SKM-1 (cell line): ENCODE measurements at regions not wholly inside any gene's neighbourhood (a gene's known extent, or its start where the extent isn't known, plus 50 kb on each side); places are given as distances from the start of the nearest gene placed in this dataset.
"Not testable (repeated sequence)": the region's sequence is repeated elsewhere in the genome, so short reads cannot be mapped to it uniquely, and the experiment has no call there.

Experiments used
- DNase-seq: peaks from one replicate; lab custom pipeline; 2025; ENCODE audit not compliant: unreplicated experiment; lab: John Stamatoyannopoulos, UW

DNA sequence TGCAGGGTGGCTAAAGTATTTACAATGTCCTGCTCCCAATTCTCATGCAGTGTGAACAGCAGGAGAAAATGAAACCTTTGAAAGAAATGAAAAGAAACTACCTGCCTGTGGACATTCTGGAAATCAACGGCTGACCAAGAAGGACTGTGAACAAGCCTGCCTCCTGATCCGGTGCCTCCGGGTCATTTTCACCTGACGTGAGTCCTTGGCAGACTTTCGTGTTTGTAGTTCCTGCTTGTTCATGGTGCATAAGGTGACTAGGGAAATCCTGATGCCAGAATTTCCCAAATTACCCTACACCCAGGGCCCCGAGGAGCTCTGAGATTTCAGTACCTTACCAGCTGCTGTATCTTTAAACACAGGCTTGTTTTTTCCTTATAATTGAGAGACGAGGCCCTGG, 317.5 kb downstream of the TLE1 start:
- DNase-seq, result no peak

GRCh38 chr9:81370650-81371049, 318.7 kb downstream of the TLE1 start:
- no peak for DNase-seq

GRCh38 chr9:81370096-81370495, 319.3 kb downstream of the TLE1 start:
- no peak for DNase-seq

DNA sequence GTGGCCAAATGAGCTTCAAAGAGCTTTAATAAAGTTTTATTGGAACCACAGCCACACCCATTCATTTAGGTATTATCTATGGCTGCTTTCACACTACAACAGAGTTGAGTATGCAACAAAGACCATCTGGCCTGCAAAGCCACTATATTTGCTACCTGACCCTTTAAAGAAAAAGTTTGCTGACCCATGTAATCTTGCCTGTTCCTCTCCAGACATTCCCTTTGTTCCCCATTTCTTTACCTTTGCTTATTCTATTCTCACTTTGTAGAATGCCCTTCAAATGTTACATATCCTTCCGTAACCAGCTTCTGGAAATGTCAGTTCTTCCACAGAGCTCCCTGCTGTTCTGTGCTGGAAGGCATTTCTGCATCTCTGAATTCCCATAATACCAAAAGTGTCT, 320.2 kb downstream of the TLE1 start:
- DNase-seq, result no peak

GRCh38 chr9:81363916-81364480, 325.3 kb downstream of the TLE1 start:
- DNase-seq, result no peak

GRCh38 chr9:81361296-81361695, 328.1 kb downstream of the TLE1 start:
- DNase-seq, result no peak

DNA sequence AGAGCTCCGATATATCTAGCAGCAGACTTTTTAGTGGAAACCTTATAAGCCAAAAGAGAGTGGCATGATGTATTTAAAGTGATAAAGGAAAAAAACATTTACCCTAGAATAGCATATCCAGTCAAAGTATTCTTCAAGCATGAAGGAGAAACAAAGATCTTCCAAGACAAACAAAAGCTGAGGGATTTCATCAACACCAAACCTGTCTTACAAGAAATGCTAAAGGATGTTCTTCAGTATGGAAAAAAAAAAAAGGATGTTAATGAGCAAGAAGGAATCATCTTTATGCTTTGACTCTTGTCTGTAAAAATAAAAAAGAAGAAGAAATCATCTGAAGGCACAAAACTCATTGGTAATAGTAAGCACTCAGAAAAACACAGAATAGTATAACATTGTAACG, 338.2 kb downstream of the TLE1 start:
- DNase-seq, result no peak

GRCh38 chr9:81344366-81344765, 345.0 kb downstream of the TLE1 start:
- no peak for DNase-seq

GRCh38 chr9:81335879-81336421, 353.4 kb downstream of the TLE1 start:
- DNase-seq, result no peak

DNA sequence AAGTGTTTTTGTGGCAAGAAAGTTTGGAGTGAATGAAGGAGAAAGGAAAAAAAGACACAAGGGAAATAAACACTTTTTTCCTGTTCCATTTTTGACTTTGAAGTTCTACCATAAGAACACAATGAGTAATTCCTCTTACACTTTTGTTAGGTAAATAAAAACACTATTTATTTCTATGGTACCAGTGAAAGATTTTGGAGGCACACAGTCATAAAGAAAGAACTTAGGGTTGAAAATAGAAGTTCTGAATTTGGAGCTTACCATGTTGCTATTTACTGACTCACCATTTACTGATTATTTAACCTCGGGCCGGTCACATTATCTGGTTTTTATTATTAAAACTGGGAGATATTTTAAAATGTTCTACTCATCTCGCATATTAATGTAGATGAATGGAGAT, 367.8 kb downstream of the TLE1 start:
- no peak for DNase-seq

GRCh38 chr9:81320909-81321482, 368.4 kb downstream of the TLE1 start:
- no peak for DNase-seq

- no peak for DNase-seq
Measured at GRCh38 chr9:81318571-81318970, 370.8 kb downstream of the TLE1 start.

DNA sequence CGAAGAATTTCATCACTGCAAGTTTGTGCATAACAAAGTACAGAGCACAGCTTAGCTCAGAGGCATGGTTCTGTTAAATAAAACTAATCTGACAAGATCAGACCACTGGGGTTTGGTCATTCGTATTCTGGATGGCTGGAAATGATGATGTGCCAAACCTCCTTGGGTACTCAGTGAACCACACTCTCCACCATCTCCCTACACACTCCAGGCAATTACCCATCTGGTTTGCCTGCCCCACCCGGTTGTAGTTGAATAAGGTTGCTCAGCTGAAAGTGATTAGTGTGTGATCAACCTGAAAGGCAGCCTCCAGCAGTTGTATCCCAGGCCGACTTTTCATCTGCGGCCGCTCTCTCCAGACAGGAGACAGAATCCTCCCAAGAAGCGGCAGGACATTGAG, 371.4 kb downstream of the TLE1 start:
- no peak for DNase-seq

- no peak for DNase-seq
Measured at GRCh38 chr9:81317223-81317622, 372.1 kb downstream of the TLE1 start.

GRCh38 chr9:81314490-81314889, 374.9 kb downstream of the TLE1 start:
- no peak for DNase-seq

- no peak for DNase-seq
Measured at GRCh38 chr9:81313877-81314276, 375.5 kb downstream of the TLE1 start.

- no peak for DNase-seq
Measured at GRCh38 chr9:81312346-81312745, 377.0 kb downstream of the TLE1 start.

- DNase-seq, result no peak
Measured at GRCh38 chr9:81308404-81308803, 380.9 kb downstream of the TLE1 start.

DNA sequence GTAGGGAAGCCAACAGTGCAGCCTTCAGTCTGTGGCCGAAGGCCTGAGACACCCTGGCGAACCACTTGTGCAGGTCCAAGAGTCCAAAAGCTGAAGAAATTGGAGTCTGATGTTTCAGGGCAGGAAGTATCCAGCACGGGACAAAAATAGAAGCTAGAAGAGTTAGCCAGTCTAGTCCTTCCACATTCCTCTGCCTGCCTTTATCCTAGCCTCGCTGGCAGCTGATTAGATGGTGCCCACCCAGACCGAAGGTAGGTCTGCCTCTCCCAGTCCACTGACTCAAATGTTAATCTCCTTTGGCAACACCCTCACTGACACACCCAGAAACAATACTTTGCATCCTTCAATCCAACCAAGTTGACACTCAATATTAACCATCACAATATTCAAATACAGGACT, 381.6 kb downstream of the TLE1 start:
- DNase-seq, result not testable (repeated sequence)

DNA sequence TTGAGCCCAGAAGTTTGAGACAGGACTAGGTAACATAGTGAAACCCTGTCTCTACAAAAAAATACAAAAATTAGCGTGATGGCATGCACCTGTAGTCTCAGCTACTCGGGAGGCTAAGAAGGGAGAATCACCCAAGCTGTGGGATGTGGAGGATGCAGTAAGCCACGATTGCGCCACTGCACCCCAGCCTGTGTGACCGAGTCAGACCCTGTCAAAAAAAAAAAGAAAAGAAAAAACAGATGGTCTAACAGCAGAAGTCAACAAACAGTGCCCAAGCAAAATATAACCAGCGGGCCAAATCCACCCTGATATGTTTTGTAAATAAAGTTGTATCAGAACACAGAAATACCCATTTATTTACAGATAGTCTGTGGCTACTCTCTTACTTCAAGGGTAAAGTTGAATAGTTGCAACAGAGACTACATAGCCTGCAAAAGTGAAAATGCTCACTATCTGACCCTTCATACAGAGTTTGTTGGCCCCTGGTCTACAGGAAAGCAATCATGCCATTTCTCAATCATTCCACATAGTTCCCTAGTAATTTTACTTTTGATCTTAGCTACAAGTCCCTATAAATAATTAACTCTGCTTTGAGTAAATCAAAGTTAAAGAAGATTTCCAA, 383.7 kb downstream of the TLE1 start:
- DNase-seq, result no peak

- DNase-seq, result no peak
Measured at GRCh38 chr9:81303658-81304057, 385.7 kb downstream of the TLE1 start.

DNA sequence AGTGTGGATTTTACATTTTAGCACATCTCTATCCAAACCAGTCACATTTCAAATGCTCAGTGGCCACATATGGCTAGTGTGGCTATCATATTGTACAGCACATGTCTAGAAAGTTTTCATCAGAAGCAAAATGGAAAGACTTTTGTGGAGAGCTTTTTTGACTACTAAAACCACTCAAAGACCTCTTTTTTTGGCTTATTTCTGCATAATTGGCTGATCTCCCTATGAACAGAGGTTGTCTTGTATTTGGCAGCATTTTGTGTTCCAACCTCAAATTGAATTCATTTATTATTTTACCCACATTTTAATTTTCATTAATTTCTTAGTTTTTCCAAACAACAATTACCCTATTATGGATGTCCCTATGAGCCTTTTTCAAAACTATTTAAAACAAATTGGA, 395.7 kb downstream of the TLE1 start:
- DNase-seq, result no peak
